RWPE1 (cell line): ENCODE measurements at regions not wholly inside any gene's neighbourhood (a gene's known extent, or its start where the extent isn't known, plus 50 kb on each side); places are given as distances from the start of the nearest gene placed in this dataset.

Source experiments
- CTCF ChIA-PET: fragments of 350-600 bp; sonication (Branson Sonifier 250); formaldehyde crosslinking; extraction: SDS; loops from one replicate; lab custom pipeline; 2021; lab: Yijun Ruan, JAX
- POLR2A ChIA-PET: fragments of 400-600 bp; formaldehyde crosslinking; extraction: SDS; loops from one replicate; lab custom pipeline; 2020; ENCODE audit warnings: antibody characterized with exemption; ENCODE audit not compliant: low non-redundant PET; lab: Yijun Ruan, JAX
- DNase-seq: peaks from one replicate; pipeline ENCODE4 v3.0.0; 2012; ENCODE audit warnings: low spot score
- H3K27ac ChIP-seq: fragments of 450-650 bp; 2 replicates; pipeline ENCODE4 v1.5.1; 2017
- TF ChIP-seq, protein P1 (sequence below): fragments of 450-650 bp; conservative IDR thresholded peaks from 2 replicates; pipeline ENCODE4 v1.5.1; 2017; ENCODE audit warnings: low read depth, mild to moderate bottlenecking

DNA sequence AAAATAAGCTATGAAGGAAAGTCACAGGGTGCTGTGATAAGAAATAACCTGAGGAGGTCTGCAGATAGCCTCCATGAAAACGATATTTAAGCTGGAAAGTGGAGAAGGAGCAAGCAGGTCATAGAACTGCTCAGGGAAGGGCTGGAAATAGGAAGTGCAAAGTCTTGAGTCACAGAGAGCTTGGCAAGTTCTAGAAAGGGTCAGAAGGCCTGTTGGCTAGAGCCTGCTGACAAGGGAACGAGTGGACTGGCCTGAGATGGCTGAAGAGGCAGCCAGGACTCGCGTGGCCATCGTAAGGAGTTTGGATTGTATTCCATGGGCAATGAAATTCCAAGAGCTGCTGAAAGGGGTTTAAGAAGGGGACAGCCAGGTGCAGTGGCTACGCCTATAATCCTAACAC is 64.7 kb upstream of the IL12A start:
- TF ChIP-seq, protein P1, sequence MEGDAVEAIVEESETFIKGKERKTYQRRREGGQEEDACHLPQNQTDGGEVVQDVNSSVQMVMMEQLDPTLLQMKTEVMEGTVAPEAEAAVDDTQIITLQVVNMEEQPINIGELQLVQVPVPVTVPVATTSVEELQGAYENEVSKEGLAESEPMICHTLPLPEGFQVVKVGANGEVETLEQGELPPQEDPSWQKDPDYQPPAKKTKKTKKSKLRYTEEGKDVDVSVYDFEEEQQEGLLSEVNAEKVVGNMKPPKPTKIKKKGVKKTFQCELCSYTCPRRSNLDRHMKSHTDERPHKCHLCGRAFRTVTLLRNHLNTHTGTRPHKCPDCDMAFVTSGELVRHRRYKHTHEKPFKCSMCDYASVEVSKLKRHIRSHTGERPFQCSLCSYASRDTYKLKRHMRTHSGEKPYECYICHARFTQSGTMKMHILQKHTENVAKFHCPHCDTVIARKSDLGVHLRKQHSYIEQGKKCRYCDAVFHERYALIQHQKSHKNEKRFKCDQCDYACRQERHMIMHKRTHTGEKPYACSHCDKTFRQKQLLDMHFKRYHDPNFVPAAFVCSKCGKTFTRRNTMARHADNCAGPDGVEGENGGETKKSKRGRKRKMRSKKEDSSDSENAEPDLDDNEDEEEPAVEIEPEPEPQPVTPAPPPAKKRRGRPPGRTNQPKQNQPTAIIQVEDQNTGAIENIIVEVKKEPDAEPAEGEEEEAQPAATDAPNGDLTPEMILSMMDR: no peak
- DNase-seq: no peak
- ChIA-PET CTCF (interaction anchor here (0.6 kb wide), 1 partner anchor 294 kb away, joined by 4 read pairs; no protein-coding TSS in a partner anchor), POLR2A (no interaction called here)
- no peak overlapping the region for H3K27ac ChIP-seq

- ChIA-PET CTCF (no interaction called here), POLR2A (no interaction called here)
- TF ChIP-seq, protein P1: no peak
- DNase-seq: no peak
- H3K27ac ChIP-seq: no peak overlapping the region
Measured at GRCh38 chr3:159924411-159924810, 64.2 kb upstream of the IL12A start.

DNA sequence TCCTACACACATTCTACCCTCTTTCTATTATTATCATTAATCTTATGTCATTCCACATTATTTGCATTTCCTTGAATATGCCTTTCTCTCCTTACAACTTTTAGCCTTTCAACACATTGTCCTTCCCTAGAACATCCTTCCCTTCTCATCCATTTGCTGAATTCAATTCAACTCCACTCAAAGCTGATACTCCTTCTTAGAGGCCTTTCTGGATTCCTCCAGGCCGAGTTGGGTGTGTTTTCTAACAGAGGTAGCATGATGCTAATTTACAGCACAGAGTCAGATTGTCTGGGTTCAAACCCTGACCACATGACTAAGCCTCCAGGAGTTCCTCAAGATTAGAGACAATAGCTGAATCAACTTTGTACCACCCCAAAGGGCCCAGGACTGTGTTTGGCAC is 63.4 kb upstream of the IL12A start:
- POLR2A ChIA-PET: no interaction called here
- DNase-seq: no peak

GRCh38 chr3:159926573-159926972 is 62.1 kb upstream of the IL12A start:
- ChIA-PET POLR2A (no interaction called here), CTCF (no interaction called here)
- no peak overlapping the region for H3K27ac ChIP-seq
- DNase-seq: no peak
- TF ChIP-seq, protein P1: no peak

More for the DNA sequence above, 63.4 kb upstream of the IL12A start:
- CTCF ChIA-PET: interaction anchor here (0.7 kb wide), 1 partner anchor 30 kb away, joined by 3 read pairs; no protein-coding TSS in a partner anchor
- TF ChIP-seq, protein P1: no peak
- no peak overlapping the region for H3K27ac ChIP-seq

- TF ChIP-seq, protein P1: no peak
- ChIA-PET POLR2A (no interaction called here), CTCF (interaction anchor here (0.5 to 0.7 kb wide), 3 partner anchors 44 to 1223 kb away, joined by 3 read pairs; no protein-coding TSS in a partner anchor)
- peak; percentile 6 for DNase-seq
- H3K27ac ChIP-seq: peak overlapping the region; percentile 83
Measured at GRCh38 chr3:159928071-159928491, 60.6 kb upstream of the IL12A start.

DNA sequence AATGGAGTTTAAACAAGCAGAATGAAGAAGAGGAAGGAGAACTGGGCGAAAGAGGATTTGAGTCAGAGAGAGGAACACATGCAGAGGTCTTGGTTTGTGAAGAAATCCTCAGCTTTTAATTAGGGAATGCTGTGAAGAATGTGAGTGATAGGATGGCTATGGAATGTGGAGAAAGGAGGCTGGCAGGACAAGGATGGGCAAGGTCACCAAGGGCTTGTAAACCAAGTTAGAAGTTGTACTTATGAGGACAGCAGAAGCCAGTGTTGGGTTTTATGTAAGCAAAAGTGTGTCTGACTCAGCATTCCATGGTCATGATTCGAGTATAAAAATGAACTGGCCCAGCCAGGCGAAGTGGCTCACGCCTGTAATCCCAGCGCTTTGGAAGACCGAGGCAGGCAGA is 60.0 kb upstream of the IL12A start:
- CTCF ChIA-PET: interaction anchor here (0.5 to 0.7 kb wide), 4 partner anchors 44 to 89 kb away, joined by 3 read pairs; no protein-coding TSS in a partner anchor
- TF ChIP-seq, protein P1: no peak

More for the DNA sequence above, 60.0 kb upstream of the IL12A start:
- peak; percentile 92 for DNase-seq
- POLR2A ChIA-PET: no interaction called here
- peak overlapping the region; percentile 83 for H3K27ac ChIP-seq
